Adipocyte (in vitro differentiated cells): ENCODE measurements at regions not wholly inside any gene's neighbourhood (a gene's known extent, or its start where the extent isn't known, plus 50 kb on each side); places are given as distances from the start of the nearest gene placed in this dataset.
A peak's percentile ranks its signal among the peaks of the same experiment; 100 is the strongest.

Source experiments
- DNase-seq: peaks from one replicate; pipeline ENCODE4 v3.0.0-alpha.2; 2015; ENCODE audit warnings: low read depth
- H3K27me3 ChIP-seq: replicated peaks from 2 replicates; pipeline ENCODE4 v1.7.0; 2013; ENCODE audit warnings: mild to moderate bottlenecking, low read length, moderate library complexity; ENCODE audit not compliant: control insufficient read depth, insufficient read depth
- H3K36me3 ChIP-seq: 2 replicates; pipeline ENCODE4 v1.7.0; 2013; ENCODE audit warnings: low read length, mild to moderate bottlenecking, moderate library complexity; ENCODE audit not compliant: control insufficient read depth, insufficient read depth, severe bottlenecking
- H3K4me1 ChIP-seq: 2 replicates; pipeline ENCODE4 v1.7.0; 2013; ENCODE audit warnings: mild to moderate bottlenecking, low read length, moderate library complexity; ENCODE audit not compliant: control insufficient read depth, insufficient read depth
- H3K4me3 ChIP-seq: 2 replicates; pipeline ENCODE4 v1.7.0; 2013; ENCODE audit warnings: mild to moderate bottlenecking, low read length, moderate library complexity
- H3K9ac ChIP-seq: 2 replicates; pipeline ENCODE4 v1.7.0; 2013; ENCODE audit warnings: mild to moderate bottlenecking, low read length, moderate library complexity
- H3K9me3 ChIP-seq: 2 replicates; pipeline ENCODE4 v1.7.0; 2013; ENCODE audit warnings: mild to moderate bottlenecking, low read length, moderate library complexity; ENCODE audit not compliant: control insufficient read depth

DNA sequence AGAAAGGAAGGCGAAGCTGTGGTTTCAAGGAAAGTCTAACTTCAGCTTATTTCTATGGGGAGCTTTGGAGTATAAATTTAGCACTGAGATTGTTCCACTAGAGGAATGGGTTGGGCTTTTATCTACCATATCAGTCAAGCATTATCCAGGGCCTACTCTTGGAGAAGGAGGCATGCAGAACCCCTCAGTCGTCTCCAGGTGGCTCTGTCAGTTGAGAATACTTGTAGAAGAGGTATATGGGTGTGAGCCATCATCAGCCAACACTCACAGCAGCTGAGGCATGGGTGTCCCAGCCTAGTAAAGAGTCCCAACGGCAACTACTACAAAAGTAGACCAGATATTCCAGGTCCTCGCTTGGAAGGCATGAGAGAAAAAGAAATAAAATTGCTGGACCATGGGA lies 548.5 kb upstream of the GRAMD2B start:
- H3K27me3 ChIP-seq, result no peaks in the 10 kb centered on the region
- H3K9ac ChIP-seq, result no peak overlapping the region
- no peak for DNase-seq
- no peaks in the 10 kb centered on the region for H3K4me1 ChIP-seq
- H3K9me3 ChIP-seq, result no peaks in the 10 kb centered on the region
- no peaks in the 10 kb centered on the region for H3K36me3 ChIP-seq
- H3K4me3 ChIP-seq, result no peak overlapping the region

DNA sequence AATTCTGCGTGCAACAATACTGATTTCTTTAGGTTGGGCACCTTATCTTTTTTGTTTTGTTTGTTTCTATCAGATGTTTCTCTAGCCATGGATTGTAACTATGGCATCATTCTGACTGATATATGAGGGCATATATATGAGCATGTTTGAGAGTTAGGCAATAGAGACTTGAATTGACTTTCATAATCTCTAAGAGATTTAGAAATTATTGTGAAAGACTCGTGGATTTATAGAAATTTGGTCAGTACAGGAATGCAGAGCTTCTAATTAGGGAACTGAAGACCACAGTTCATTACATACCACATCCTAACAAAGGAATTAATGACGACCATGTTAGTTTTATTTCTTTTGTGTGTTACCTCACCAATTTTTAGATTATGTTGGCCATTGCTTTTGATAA lies 546.0 kb upstream of the GRAMD2B start:
- peak; percentile 21 for DNase-seq
- Histone ChIP-seq H3K4me1 (no peaks in the 10 kb centered on the region), H3K27me3 (no peaks in the 10 kb centered on the region), H3K9ac (no peak overlapping the region), H3K36me3 (no peaks in the 10 kb centered on the region), H3K9me3 (no peaks in the 10 kb centered on the region), H3K4me3 (no peak overlapping the region)

DNA sequence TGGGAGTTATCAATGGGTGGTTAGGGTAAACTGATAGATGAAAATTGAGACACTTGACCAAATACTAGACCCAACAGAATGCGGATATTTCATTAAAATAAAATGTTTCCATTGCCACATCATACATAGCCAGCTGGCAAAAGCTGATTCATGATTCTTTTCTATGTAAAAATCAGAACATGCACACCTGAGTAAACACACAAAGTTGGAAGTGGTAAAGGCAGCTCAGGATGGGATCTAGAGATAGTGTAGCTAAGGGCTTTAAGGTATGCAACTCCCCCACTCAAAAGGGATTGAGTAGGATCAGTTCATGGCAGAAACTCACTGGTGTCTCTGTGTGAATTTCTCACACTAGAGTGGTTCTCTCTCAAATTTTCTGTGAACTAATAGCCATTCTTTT lies 541.1 kb upstream of the GRAMD2B start:
- H3K36me3 ChIP-seq, result no peaks in the 10 kb centered on the region
- H3K27me3 ChIP-seq, result no peaks in the 10 kb centered on the region
- H3K4me1 ChIP-seq, result no peaks in the 10 kb centered on the region
- DNase-seq, result no peak
- no peak overlapping the region for H3K4me3 ChIP-seq
- no peaks in the 10 kb centered on the region for H3K9me3 ChIP-seq
- H3K9ac ChIP-seq, result no peak overlapping the region

DNA sequence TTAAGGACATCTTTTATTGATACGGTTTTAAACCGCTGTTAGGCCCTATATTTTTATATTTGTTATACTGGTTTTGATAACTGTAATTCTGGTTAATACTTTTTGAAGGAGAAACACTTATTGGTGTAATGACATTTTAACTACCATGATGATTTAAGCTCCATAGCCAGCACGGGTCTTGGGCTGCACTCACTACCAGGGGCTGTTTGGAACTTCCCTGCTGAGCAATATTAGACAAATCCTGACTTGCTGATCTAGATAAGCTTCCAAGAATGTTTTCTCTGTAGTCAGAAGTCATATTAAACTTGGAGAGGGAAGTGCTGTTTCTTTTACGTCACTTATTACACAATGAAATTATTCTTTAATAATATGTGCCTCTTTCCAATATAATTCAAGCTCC lies 540.0 kb upstream of the GRAMD2B start:
- Histone ChIP-seq H3K27me3 (no peaks in the 10 kb centered on the region), H3K4me1 (no peaks in the 10 kb centered on the region), H3K9ac (no peak overlapping the region), H3K36me3 (no peaks in the 10 kb centered on the region), H3K4me3 (no peak overlapping the region), H3K9me3 (no peaks in the 10 kb centered on the region)
- no peak for DNase-seq

DNA sequence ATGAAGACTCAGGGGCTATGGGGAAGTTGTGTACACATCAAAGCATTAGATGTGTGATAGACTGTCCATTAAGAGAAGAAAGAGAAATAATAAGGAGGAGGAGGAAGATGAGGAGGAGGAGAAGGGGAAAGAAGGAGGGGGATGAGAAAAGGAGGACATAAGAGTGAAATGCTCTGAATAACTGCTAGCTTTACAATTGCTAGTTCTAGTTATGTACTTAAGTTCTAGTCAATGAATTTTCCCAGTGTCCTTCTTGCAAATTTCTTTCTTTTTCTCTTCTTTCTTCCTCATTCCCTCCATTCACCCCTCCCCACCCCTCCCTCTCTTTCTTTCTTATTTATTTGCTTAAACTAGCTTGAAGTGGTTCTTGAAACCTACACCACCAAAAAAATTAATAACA lies 534.9 kb upstream of the GRAMD2B start:
- Histone ChIP-seq H3K9ac (no peak overlapping the region), H3K9me3 (peaks cover 1% of the 10 kb centered on the region), H3K36me3 (no peaks in the 10 kb centered on the region), H3K27me3 (no peaks in the 10 kb centered on the region), H3K4me3 (no peak overlapping the region), H3K4me1 (no peaks in the 10 kb centered on the region)
- DNase-seq, result no peak

DNA sequence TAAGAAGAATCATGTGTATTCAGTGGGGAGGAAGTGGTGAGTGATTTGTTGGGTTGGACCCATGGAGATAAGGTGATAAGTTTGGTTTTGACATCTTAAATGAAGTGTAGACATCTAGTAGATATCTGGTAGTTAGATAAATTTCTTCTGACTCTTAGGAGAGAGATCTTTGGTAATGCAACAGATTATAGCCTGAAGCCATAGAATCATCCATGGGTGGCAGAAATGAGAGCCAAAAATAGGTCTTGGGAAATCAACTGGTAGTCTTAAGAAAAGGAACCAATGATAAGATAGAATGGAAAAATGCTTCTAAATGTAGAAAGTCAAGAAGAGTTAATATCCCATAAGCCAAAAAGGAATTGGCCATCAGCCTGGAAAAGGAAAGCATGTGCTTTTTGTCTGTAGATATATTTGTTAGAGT lies 532.7 kb upstream of the GRAMD2B start:
- H3K36me3 ChIP-seq, result no peaks in the 10 kb centered on the region
- no peak overlapping the region for H3K9ac ChIP-seq
- H3K9me3 ChIP-seq, result peaks cover 7% of the 10 kb centered on the region
- peak; percentile 68 for DNase-seq
- H3K27me3 ChIP-seq, result no peaks in the 10 kb centered on the region
- no peak overlapping the region for H3K4me3 ChIP-seq
- no peaks in the 10 kb centered on the region for H3K4me1 ChIP-seq

DNA sequence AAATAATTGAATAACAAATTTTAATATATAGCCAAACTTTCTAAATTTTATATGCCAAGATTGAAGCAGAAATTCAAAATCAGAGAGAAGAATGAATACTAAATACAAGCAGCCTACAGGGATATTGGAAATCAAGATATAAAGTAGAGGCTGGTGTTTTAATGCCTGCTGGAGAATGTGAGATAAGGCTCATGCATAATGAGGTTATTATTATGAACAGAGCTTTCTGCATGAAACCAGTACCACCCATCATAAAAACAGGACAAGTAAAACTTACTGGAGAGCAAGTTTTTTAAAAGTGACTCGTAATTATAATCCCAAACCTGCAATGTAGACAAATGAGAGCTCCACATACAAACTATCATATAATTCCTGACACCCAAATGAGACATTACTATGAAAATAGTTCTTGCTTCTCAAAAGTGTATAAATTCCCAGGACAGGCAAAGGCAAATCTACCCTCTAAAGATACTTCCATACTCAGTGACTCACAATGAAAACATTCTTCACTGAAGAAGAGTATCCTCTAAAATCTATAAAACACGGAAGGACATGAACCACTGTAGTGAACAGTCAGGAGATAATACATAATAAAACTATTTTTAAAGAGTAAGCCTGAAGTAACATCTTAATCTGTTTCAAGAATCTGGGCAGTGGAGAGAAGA lies 532.0 kb upstream of the GRAMD2B start:
- H3K4me3 ChIP-seq, result no peak overlapping the region
- no peaks in the 10 kb centered on the region for H3K4me1 ChIP-seq
- no peak overlapping the region for H3K9ac ChIP-seq
- H3K9me3 ChIP-seq, result peaks cover 7% of the 10 kb centered on the region
- H3K27me3 ChIP-seq, result no peaks in the 10 kb centered on the region
- no peak for DNase-seq
- H3K36me3 ChIP-seq, result no peaks in the 10 kb centered on the region

DNA sequence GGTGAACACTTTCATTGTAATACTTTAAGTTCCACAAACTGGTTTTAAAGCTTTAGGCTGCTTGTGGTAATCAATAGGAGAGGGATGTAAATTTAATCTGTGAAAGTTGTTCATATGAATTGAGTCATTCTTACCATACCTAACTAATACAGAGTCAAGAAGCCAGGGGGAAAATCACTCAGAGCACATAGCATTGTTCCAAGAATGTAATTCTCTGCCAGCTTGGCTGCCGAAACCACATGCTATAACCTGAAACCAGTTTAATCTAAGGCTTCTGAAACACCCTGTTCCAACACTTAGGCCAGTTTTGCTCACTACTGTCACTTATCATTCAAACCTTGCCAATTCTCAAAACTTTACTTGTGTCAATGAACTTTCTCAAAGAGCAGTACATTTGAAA lies 528.8 kb upstream of the GRAMD2B start:
- H3K4me3 ChIP-seq, result no peak overlapping the region
- H3K36me3 ChIP-seq, result no peaks in the 10 kb centered on the region
- no peaks in the 10 kb centered on the region for H3K27me3 ChIP-seq
- peaks cover 7% of the 10 kb centered on the region for H3K9me3 ChIP-seq
- H3K4me1 ChIP-seq, result no peaks in the 10 kb centered on the region
- peak; percentile 72 for DNase-seq
- no peak overlapping the region for H3K9ac ChIP-seq

DNA sequence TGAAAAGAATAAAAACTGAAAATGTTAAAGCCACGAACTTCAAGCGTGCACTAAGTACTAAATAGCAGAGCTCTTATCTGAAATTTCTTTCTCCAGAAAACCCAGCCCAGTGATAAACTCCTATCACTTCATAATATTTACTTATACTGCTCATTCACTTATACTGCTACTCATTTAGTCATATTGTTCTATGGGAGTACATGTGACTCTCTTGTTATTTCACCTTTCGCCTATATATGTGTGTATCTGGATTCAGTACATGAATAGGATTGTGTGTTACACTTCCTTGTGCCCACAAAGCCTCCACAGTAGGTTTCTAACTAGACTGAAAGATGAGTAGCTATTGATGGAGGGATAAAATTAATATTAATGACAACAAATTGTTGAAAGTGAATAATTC lies 526.8 kb upstream of the GRAMD2B start:
- Histone ChIP-seq H3K4me1 (no peaks in the 10 kb centered on the region), H3K9me3 (peaks cover 7% of the 10 kb centered on the region), H3K36me3 (no peaks in the 10 kb centered on the region), H3K27me3 (no peaks in the 10 kb centered on the region), H3K4me3 (no peak overlapping the region), H3K9ac (no peak overlapping the region)
- no peak for DNase-seq

DNA sequence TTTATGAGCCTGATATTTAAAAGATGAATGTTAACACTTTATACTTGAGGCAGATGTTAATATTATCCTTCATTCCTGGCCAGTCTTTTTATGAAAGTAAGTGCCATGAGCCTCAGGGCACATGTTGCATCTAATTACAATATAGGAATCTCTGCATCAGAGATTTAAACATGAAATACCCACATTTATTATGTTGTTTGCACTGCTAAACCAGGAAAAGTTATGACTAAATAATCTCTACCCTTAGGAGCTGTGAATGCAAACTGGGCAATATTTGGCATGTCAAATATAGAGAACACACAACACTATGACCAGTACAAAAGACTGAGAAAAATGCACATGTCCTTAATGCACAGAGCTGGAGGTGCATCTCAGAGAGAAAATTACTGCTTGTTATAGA lies 526.1 kb upstream of the GRAMD2B start:
- Histone ChIP-seq H3K9ac (no peak overlapping the region), H3K9me3 (peaks cover 7% of the 10 kb centered on the region), H3K36me3 (no peaks in the 10 kb centered on the region), H3K27me3 (no peaks in the 10 kb centered on the region), H3K4me3 (no peak overlapping the region), H3K4me1 (no peaks in the 10 kb centered on the region)
- no peak for DNase-seq

DNA sequence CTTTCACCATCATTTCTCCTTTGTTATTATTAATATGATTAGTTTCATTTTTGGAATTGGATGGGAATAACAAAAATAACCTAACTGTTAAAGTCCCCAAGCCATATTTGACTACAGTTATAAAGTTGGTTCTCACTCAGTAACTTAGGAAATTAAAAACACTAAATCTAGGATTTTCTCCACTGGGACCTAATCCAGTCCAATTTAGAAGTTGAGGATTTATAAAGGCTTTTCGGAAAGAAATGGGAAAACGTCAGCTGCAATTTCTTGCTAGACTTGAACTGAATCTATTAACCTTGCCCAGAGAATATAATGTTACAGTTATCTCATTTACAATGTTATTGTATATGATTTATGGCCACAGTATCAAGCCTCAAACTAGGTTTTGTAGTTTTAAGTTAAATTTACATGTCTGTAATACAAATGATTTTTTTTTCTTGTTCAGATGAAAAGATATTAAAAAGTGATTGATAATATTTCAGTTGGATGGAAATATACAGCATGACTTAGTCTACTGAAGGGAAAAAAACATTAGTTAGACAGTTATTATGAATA lies 524.3 kb upstream of the GRAMD2B start:
- Histone ChIP-seq H3K27me3 (no peaks in the 10 kb centered on the region), H3K36me3 (no peaks in the 10 kb centered on the region), H3K9me3 (no peaks in the 10 kb centered on the region), H3K9ac (no peak overlapping the region), H3K4me1 (no peaks in the 10 kb centered on the region), H3K4me3 (no peak overlapping the region)
- DNase-seq, result no peak

DNA sequence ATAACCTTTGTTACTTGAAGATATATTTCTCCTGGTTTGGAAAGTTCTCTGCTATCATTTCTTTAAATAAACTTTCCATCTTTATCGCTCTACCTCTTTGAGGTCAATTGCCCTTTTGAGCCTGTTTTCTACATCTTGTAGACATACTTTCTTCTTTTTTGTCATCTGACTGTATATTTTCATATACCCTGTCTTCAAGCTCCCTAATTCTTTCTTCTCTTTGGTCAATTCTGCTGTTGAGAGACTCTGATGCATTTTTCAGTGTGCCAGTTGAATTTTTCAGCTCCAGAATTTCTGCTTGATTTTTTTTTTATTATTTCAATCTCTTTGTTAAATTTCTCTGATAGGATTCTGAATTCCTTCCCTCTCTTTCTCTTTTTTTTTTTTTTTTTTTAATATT lies 511.2 kb upstream of the GRAMD2B start:
- H3K36me3 ChIP-seq, result no peaks in the 10 kb centered on the region
- no peak overlapping the region for H3K9ac ChIP-seq
- no peak overlapping the region for H3K4me3 ChIP-seq
- no peaks in the 10 kb centered on the region for H3K4me1 ChIP-seq
- no peaks in the 10 kb centered on the region for H3K27me3 ChIP-seq
- no peak for DNase-seq
- H3K9me3 ChIP-seq, result peaks cover 30% of the 10 kb centered on the region
